Effector memory CD8-positive, alpha-beta T cell (primary cell): ENCODE measurements at regions not wholly inside any gene's neighbourhood (a gene's known extent, or its start where the extent isn't known, plus 50 kb on each side); places are given as distances from the start of the nearest gene placed in this dataset.
"Not testable (repeated sequence)": the region's sequence is repeated elsewhere in the genome, so short reads cannot be mapped to it uniquely, and the experiment has no call there.

Experiments
- ATAC-seq: fragments of 150-1000 bp; cut with Tn5 transposase; replicated peaks from 2 replicates; pipeline ENCODE4 v1.10.0; 2021; ENCODE audit warnings: mild to moderate bottlenecking, moderate library complexity
- DNase-seq, 3 experiments: peaks; one replicate each; pipeline ENCODE4 v3.0.0; 2021
- H3K27ac Mint-ChIP-seq, 2 donors: one replicate each; pipeline ENCODE4 v1.8.0; 2022; ENCODE audit warnings: mild to moderate bottlenecking in 2 of 2, mixed read lengths in 2 of 2, moderate library complexity in 2 of 2
- H3K27me3 Mint-ChIP-seq, 2 donors: one replicate each; pipeline ENCODE4 v1.8.0; 2022; ENCODE audit warnings: mixed read lengths in 2 of 2
- H3K36me3 Mint-ChIP-seq: one replicate; pipeline ENCODE4 v1.8.0; 2022; ENCODE audit warnings: mild to moderate bottlenecking, moderate library complexity, mixed read lengths; ENCODE audit not compliant: insufficient read depth
- H3K4me1 Mint-ChIP-seq, 2 donors: one replicate each; pipeline ENCODE4 v1.8.0; 2022; ENCODE audit warnings: low read depth in 2 of 2, mixed read lengths in 2 of 2
- H3K4me3 Mint-ChIP-seq, 2 donors: one replicate each; pipeline ENCODE4 v1.8.0; 2022; ENCODE audit warnings: mild to moderate bottlenecking in 2 of 2, mixed read lengths in 2 of 2, moderate library complexity in 2 of 2
- H3K9me3 Mint-ChIP-seq, 2 donors: one replicate each; pipeline ENCODE4 v1.8.0; 2022; ENCODE audit warnings: mixed read lengths in 2 of 2

GRCh38 chr2:39902103-39902502 lies 123.0 kb upstream of the THUMPD2 start:
- H3K4me1 Mint-ChIP-seq, result no peaks in the 10 kb centered on the region
- H3K36me3 Mint-ChIP-seq, result no peaks in the 10 kb centered on the region
- no peak for ATAC-seq
- H3K4me3 Mint-ChIP-seq, result no peak overlapping the region
- no peak overlapping the region for H3K27ac Mint-ChIP-seq
- no peaks in the 10 kb centered on the region for H3K9me3 Mint-ChIP-seq
- no peak for DNase-seq
- peaks cover 19 to 31% of the 10 kb centered on the region in 2 donors for H3K27me3 Mint-ChIP-seq

- H3K27me3 Mint-ChIP-seq, result peaks cover 27 to 30% of the 10 kb centered on the region in 2 donors
- DNase-seq, result no peak
- no peaks in the 10 kb centered on the region for H3K4me1 Mint-ChIP-seq
- H3K9me3 Mint-ChIP-seq, result no peaks in the 10 kb centered on the region
- no peak overlapping the region for H3K4me3 Mint-ChIP-seq
- ATAC-seq, result no peak
- H3K36me3 Mint-ChIP-seq, result no peaks in the 10 kb centered on the region
- H3K27ac Mint-ChIP-seq, result no peak overlapping the region
Measured at GRCh38 chr2:39898934-39899333, 119.9 kb upstream of the THUMPD2 start.

GRCh38 chr2:39897273-39897672 lies 118.2 kb upstream of the THUMPD2 start:
- DNase-seq (no peak), ATAC-seq (no peak)
- Mint-ChIP-seq H3K27me3 (peaks cover 21 to 27% of the 10 kb centered on the region in 2 donors), H3K36me3 (no peaks in the 10 kb centered on the region), H3K4me3 (no peak overlapping the region), H3K4me1 (no peaks in the 10 kb centered on the region), H3K9me3 (no peaks in the 10 kb centered on the region), H3K27ac (no peak overlapping the region)

- H3K4me1 Mint-ChIP-seq, result no peaks in the 10 kb centered on the region
- no peaks in the 10 kb centered on the region for H3K9me3 Mint-ChIP-seq
- peaks cover 13 to 24% of the 10 kb centered on the region in 2 donors for H3K27me3 Mint-ChIP-seq
- ATAC-seq (no peak), DNase-seq (no peak)
- no peaks in the 10 kb centered on the region for H3K36me3 Mint-ChIP-seq
- no peak overlapping the region for H3K4me3 Mint-ChIP-seq
- H3K27ac Mint-ChIP-seq, result no peak overlapping the region
Measured at GRCh38 chr2:39894082-39894481, 115.0 kb upstream of the THUMPD2 start.

GRCh38 chr2:39893616-39894015 lies 114.6 kb upstream of the THUMPD2 start:
- DNase-seq (no peak), ATAC-seq (no peak)
- H3K4me3 Mint-ChIP-seq, result no peak overlapping the region
- no peak overlapping the region for H3K27ac Mint-ChIP-seq
- H3K36me3 Mint-ChIP-seq, result no peaks in the 10 kb centered on the region
- no peaks in the 10 kb centered on the region for H3K9me3 Mint-ChIP-seq
- H3K4me1 Mint-ChIP-seq, result no peaks in the 10 kb centered on the region
- H3K27me3 Mint-ChIP-seq, result peaks cover 13 to 20% of the 10 kb centered on the region in 2 donors

- DNase-seq (no peak), ATAC-seq (no peak)
- H3K9me3 Mint-ChIP-seq, result peaks cover 4 to 6% of the 10 kb centered on the region in 2 donors
- H3K27me3 Mint-ChIP-seq, result peaks cover 0 to 17% of the 10 kb centered on the region in 2 donors
- no peak overlapping the region for H3K27ac Mint-ChIP-seq
- no peaks in the 10 kb centered on the region for H3K4me1 Mint-ChIP-seq
- no peaks in the 10 kb centered on the region for H3K36me3 Mint-ChIP-seq
- H3K4me3 Mint-ChIP-seq, result no peak overlapping the region
Measured at GRCh38 chr2:39881948-39882347, 102.9 kb upstream of the THUMPD2 start.

GRCh38 chr2:39881494-39881893 lies 102.4 kb upstream of the THUMPD2 start:
- no peaks in the 10 kb centered on the region for H3K36me3 Mint-ChIP-seq
- ATAC-seq, result no peak
- H3K27me3 Mint-ChIP-seq, result peaks cover 0 to 17% of the 10 kb centered on the region in 2 donors
- no peak for DNase-seq
- H3K4me3 Mint-ChIP-seq, result no peak overlapping the region
- no peaks in the 10 kb centered on the region for H3K4me1 Mint-ChIP-seq
- H3K27ac Mint-ChIP-seq, result no peak overlapping the region
- H3K9me3 Mint-ChIP-seq, result peaks cover 4 to 6% of the 10 kb centered on the region in 2 donors

GRCh38 chr2:39879001-39879400 lies 99.9 kb upstream of the THUMPD2 start:
- not testable (repeated sequence) for H3K4me3 Mint-ChIP-seq, H3K9me3 Mint-ChIP-seq, H3K27ac Mint-ChIP-seq, H3K36me3 Mint-ChIP-seq, ATAC-seq, H3K4me1 Mint-ChIP-seq, DNase-seq
- peaks cover 0 to 17% of the 10 kb centered on the region in 2 donors for H3K27me3 Mint-ChIP-seq

GRCh38 chr2:39875914-39876267 lies 96.8 kb upstream of the THUMPD2 start:
- no peaks in the 10 kb centered on the region for H3K4me1 Mint-ChIP-seq
- ATAC-seq (no peak), DNase-seq (no peak)
- no peaks in the 10 kb centered on the region for H3K36me3 Mint-ChIP-seq
- H3K9me3 Mint-ChIP-seq, result peaks cover 4 to 5% of the 10 kb centered on the region in 2 donors
- no peak overlapping the region for H3K4me3 Mint-ChIP-seq
- H3K27ac Mint-ChIP-seq, result no peak overlapping the region
- H3K27me3 Mint-ChIP-seq, result peaks cover 0 to 11% of the 10 kb centered on the region in 2 donors

GRCh38 chr2:39875182-39875913 lies 96.3 kb upstream of the THUMPD2 start:
- Mint-ChIP-seq H3K27me3 (peaks cover 0 to 17% of the 10 kb centered on the region in 2 donors), H3K4me1 (no peaks in the 10 kb centered on the region), H3K4me3 (no peak overlapping the region), H3K27ac (no peak overlapping the region), H3K9me3 (peaks cover 0 to 2% of the 10 kb centered on the region in 2 donors), H3K36me3 (no peaks in the 10 kb centered on the region)
- ATAC-seq (no peak), DNase-seq (no peak)

- Mint-ChIP-seq H3K27me3 (peaks cover 0 to 21% of the 10 kb centered on the region in 2 donors), H3K36me3 (no peaks in the 10 kb centered on the region), H3K4me3 (no peak overlapping the region), H3K4me1 (no peaks in the 10 kb centered on the region), H3K9me3 (peaks cover 0 to 2% of the 10 kb centered on the region in 2 donors), H3K27ac (no peak overlapping the region)
- no peak for DNase-seq
- ATAC-seq, result no peak
Measured at GRCh38 chr2:39874236-39874635, 95.2 kb upstream of the THUMPD2 start.

GRCh38 chr2:39873586-39873985 lies 94.5 kb upstream of the THUMPD2 start:
- no peak overlapping the region for H3K4me3 Mint-ChIP-seq
- no peak for ATAC-seq
- H3K9me3 Mint-ChIP-seq, result no peaks in the 10 kb centered on the region
- DNase-seq, result no peak
- H3K4me1 Mint-ChIP-seq, result no peaks in the 10 kb centered on the region
- H3K27me3 Mint-ChIP-seq, result peaks cover 0 to 19% of the 10 kb centered on the region in 2 donors
- no peaks in the 10 kb centered on the region for H3K36me3 Mint-ChIP-seq
- no peak overlapping the region for H3K27ac Mint-ChIP-seq

- no peak overlapping the region for H3K27ac Mint-ChIP-seq
- DNase-seq, result no peak
- ATAC-seq, result no peak
- no peaks in the 10 kb centered on the region for H3K36me3 Mint-ChIP-seq
- H3K4me3 Mint-ChIP-seq, result no peak overlapping the region
- H3K9me3 Mint-ChIP-seq, result no peaks in the 10 kb centered on the region
- H3K4me1 Mint-ChIP-seq, result no peaks in the 10 kb centered on the region
- peaks cover 0 to 11% of the 10 kb centered on the region in 2 donors for H3K27me3 Mint-ChIP-seq
Measured at GRCh38 chr2:39872748-39873147, 93.7 kb upstream of the THUMPD2 start.

- Mint-ChIP-seq H3K9me3 (no peaks in the 10 kb centered on the region), H3K4me3 (no peak overlapping the region), H3K4me1 (no peaks in the 10 kb centered on the region), H3K27me3 (peaks cover 0 to 11% of the 10 kb centered on the region in 2 donors), H3K36me3 (no peaks in the 10 kb centered on the region), H3K27ac (no peak overlapping the region)
- ATAC-seq (no peak), DNase-seq (no peak)
Measured at GRCh38 chr2:39871291-39871761, 92.3 kb upstream of the THUMPD2 start.
